AML-193 (cell line): ENCODE measurements at regions not wholly inside any gene's neighbourhood (a gene's known extent, or its start where the extent isn't known, plus 50 kb on each side); places are given as distances from the start of the nearest gene placed in this dataset.
"Not testable (repeated sequence)": the region's sequence is repeated elsewhere in the genome, so short reads cannot be mapped to it uniquely, and the experiment has no call there.

Experiments used
- DNase-seq, 2 experiments: peaks; one replicate each; lab custom pipeline; 2025; lab: John Stamatoyannopoulos, UW

DNA sequence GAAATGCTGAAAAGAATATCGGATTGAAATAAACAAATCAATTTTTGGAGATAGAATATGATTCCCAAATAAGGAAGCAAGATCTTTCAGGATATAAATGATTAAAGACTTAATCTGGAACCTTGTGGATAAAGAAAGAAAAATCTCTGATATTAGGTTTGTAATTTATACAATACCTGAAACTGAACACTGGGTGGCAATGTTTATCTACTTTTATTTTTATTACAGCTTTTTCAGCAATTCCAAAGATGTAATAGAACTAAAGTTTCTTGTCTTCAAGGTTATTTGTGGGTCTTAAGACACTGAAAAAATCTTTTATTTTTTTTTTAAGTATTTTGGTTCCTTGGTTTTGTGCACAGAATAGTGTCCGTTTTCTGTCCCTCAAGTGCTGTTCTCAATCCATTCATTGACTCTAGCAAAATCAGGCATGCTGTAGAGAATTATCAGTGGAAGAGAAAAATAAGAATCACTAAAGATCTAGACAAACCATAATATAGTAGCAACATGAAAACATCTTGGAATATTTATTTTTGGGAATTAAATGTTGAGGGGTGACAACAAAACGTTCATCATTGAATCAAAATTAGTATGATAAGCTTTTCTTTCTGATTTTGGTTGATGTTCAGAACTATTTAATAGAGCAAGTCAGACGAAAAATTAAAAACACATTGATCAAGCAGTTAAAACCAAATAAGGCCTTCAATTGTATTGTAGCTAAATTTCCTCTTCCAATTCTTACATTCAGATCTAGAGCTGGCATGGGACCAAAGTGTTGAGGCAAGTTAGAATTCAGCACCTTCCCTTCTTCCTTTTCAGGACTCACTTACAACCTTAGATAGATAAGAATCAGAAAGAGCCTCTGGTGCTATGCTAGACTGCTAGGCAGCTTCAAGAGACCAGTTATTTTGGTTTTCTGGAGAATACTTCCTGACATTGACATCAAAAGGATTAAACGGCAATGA is 704.4 kb upstream of the PCDH20 start:
- DNase-seq = peak; percentile 45 to 51

DNA sequence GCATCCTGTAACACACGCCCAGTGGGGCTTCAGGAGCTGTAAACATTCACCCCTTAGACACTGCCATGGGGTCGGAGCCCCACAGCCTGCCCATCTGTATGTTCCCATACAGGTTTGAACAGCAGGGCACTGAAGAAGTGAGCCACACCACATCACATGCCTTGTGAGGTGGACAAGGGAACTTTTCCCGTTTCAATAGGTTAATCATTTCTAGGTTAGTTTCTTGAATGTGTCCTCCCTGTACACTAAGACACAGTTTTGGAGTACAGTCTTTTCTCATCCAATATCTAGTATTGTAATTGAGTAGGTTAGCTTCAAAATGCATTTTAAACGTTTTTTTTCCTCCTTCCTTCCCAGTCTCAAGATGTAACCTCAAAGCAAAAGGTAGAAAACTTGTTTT is 700.2 kb upstream of the PCDH20 start:
- no peak for DNase-seq

DNA sequence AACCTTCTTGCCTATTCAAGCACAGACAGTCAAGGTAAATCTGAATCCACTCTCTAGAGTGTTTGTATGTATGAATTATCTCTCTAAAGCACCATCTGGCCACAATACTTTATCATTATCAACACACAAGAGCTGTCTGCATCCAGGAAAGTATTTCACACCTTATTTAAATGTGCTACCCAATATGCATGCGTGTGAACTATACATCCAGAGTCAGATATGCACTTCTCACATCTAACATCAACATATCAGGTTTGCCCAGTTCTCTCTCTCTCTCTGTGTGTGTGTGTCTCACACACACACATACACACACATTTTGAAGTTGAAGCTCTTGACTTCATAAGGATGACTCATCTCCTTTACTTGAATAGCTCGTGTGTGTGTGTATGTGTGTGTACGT is 697.5 kb upstream of the PCDH20 start:
- no peak for DNase-seq

DNA sequence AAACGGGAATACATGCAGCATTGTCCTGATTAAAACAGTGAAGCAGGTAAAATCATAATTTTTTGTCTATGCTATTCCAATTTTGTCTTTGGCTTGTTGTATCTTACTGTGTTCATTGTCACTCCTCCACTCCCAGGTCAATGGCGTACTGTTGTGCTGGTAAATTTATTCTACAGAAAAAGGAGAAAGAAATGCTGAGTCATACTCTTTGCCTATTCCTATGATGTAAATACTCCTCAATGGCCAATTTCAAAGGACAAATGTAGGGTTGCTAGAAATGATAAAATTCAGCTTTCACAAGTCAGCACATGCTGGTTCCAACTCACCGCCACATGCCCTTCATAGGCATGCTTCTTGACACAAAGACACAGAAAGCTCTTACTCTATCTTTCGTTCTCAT is 694.4 kb upstream of the PCDH20 start:
- DNase-seq = no peak

DNA sequence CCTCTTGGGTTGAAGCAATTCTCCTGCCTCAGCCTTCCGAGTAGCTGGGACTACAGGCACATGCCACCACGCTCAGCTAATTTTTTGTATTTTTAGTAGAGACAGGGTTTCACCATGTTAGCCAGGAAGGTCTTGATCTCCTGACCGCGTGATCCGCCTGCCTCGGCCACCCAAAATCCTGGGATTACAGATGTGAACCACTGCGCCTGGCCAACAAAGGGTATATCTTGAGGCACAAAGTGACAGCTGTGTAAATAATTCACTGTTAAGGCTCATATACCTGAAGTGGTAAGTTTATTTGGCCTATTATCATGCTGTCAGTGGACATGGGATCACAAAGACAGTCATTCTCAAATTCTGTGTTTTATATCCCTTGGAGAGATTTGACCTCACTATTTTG is 688.5 kb upstream of the PCDH20 start:
- not testable (repeated sequence) for DNase-seq

DNA sequence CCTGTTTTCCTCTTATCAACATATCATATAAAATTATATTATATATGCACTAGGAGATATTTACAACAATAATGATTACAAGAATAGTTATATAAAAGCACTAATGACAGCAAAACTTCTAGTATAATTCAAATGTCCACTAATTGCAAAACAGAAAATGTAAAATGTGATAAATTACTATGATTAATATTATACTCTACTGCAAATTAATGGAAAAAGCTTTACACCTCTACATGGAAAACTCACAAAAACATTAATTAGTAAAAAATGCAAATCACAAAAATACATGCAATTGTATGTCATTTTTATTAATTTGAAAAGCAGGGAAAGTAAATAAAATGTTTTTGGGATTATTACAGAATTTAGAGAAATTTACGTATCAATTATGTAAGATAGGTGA is 681.0 kb upstream of the PCDH20 start:
- DNase-seq = no peak

DNA sequence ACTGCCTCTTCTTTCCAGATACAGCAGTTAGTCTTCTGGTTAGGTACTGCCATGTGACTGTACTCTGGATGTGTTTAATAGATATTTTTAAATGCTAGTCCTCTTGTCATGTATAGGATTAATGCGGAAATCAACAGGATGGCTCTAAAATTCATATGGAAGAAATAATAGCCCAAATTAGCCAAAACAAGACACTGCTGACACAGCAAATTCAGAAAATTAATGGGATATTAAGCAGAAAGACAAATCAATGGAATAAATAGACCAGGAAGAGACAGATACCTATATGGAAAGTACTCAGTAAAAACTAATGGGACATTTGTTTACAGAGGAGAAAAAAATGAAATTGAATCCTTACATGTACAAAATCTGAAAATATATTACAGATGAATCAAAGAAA is 679.3 kb upstream of the PCDH20 start:
- no peak for DNase-seq

DNA sequence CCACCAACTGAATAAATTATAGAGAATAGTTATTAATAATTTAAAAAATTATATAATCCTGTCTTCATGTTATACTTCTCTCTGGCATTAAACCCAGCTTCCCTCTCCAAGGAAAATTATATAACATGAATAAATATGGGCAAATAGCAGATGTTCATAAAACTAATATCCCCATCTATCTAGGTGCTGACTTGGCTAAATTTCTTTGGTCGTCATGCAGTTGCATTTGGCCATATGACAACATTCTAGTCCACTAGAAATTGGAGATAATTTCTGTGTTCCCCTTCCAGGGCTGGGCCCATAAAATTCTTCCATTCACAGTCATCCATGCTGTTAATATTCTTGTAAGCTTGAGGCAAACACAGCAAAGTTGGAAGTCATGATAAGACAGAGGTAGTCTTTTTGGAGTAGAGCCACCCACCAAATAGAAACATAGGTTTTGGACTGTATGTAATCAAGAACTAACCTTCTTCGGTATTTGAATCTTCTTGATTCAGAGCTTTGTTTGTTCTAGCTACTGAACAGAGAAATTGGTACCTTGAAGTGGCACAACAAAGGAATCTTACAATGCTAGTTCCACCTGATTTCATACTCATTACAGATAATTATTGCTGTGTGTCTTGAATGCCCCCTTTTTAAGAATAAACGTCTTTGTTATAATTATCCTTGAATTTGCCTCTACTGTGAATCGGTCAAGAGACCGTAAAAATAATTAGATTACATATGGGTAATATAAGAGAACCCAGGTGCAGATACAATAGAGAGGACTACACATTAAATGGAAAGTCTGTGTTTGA is 678.5 kb upstream of the PCDH20 start:
- DNase-seq = no peak

DNA sequence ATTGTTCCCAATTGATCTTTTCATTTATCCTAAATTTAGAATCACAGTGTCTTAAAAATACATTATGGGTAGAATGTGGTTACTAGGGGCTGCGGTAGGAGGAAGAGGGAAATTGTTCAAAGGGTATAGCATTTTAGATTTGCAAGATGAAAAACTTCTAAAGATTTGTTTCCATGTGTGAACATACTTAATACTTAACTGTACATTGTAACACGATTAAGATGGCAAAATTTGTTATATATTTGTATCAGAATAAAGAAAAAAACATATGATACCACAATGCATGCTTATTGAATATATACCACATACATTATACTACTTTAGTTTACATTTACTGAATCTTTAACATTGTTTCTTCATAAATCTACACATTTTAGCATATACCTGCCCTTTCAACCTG is 677.3 kb upstream of the PCDH20 start:
- DNase-seq = no peak

DNA sequence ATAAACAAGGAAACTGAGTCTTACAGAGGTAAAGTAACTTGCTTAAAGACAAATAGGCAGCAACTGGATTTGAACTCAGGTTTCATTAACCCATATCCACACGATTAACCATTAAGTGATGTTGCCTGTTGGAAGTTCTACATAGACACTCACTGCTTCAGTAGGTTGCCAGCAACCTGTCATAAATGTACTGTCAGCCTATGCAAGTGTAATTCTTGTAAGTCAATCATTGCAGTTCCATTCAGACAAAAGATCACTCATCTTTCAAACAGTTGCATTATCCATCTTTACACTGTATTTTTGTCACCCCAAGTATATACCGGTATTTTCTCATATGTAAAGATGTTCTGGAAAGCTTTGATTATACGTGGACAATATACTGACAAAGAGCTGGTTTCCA is 676.9 kb upstream of the PCDH20 start:
- no peak for DNase-seq

DNA sequence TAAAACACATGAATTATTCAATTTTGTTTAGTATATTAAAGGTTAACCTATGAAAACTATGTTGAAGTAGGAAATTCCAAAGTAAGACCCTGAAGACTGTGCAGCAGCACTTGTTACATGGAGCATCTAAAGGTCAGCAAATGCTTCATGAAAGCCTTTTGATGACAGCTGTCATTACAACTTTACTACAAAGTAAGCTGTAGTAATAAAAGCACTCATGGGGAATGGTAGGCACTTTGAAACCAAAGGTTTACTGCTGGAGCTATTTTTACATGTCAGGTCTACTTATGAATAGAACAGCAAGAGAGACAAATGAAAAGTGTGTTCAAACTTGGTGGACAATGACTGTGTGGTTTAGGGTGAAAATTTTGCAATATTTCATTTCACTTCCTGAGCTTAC is 672.5 kb upstream of the PCDH20 start:
- peak; percentile 35 to 49 for DNase-seq

DNA sequence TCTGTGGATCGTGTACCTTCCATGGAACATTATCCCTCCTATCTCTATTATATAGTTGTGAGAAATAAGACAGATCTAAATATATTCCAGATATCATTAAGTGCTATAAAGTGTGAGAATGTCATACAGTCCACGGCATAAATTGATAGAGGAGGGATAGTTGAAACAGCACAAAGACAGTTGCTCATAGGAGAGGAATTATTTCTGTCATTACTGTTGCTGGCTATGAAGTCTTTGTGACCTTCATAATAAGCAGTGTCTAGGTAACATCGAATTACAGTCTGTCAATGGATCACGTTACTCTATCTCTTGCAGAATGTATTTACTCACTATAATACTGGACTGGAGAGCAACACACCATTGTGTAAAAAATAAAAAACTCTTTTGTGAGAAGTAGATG is 671.5 kb upstream of the PCDH20 start:
- DNase-seq = no peak

DNA sequence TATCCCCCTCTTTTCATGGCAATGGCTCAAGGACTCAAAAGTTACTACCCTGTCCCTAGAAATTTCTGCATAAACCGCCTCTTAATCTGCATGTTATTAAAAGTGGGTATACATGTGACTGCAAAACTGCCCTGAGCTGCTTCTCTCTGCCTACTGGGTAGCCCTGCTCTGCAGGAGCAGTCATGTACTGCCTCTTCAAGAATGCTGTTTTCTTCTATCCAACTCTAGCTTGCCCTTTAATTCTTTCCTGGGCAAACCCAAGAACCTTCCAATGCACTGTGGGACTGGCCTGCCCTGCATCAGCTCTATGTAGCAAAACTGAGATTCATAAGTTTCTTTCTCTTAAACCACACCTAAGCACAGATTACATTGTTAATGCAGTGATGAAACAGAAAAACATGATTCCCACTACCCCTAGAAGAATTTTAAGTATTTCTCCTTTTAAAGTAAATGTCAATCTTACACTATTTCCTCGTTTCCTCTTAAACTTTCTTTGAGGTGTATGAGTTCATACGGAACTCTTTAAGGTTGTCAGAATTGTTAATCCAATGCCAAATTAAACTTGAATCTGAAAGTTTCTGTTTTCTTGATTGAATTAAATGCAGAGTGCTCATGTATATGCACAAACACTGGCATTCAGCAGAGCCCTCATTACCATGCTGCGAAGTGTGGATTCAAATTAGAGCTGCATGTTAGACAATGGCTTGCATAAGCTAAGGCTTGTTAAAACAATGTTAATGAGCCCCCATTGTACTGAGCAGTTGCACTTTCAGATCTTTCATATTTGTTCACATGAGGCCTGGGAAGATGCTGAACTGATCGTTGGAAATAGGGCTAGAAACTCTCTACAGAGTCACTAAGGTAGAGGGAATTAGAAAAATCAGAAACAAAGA is 669.9 kb upstream of the PCDH20 start:
- DNase-seq = no peak

DNA sequence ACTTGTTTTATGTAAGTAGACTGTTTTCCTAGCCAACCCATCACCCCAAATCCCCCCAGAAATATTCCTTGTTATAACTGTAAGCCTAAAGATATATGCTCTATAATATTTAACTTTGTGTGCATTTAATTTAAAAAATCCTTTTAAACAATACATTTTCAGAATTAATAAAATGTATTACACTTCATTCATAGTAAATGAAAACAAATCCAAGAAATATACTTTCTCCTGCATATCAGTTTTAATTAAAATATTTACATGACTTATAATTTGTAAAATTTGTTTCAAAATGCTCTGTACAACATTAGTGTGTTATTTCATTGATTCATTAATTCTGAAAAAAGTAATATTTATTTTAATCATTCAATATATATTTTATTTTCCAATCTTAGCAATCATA is 669.1 kb upstream of the PCDH20 start:
- no peak for DNase-seq

DNA sequence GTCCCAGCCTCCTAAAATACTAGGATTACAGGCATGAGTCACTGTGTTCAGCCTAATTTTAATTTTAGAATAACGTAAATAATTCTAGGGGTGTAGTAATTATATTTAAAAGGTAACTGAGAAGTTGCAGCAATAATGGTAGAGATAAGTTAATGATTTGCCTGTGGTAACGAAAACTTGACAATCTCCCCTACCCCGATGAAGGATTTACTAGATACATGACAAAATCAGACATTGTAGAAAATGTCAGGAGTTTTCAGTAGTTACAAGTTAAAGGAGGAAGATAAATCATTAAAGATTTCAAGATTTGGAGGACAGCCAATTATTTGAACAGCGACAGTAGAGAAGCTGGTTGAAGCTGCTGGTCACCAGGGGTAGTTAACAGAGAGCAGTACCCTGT is 652.2 kb upstream of the PCDH20 start:
- DNase-seq = no peak

DNA sequence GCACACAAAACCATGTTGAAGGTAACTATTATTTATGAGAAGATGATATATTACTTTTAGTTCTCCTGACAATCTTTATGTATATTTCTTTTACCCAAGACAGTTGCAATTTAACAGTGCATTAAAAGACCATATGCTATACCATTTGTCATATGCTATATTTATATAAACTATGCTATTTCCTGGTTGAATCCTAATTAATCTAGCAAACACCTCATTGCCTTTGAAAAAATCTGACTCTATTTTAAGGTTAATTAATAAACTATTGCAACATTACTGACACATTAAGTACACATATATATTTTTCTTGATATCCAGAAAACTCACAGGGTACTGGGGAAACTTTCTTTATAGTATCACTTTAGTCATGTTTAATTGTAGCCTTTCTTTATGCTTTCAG is 649.4 kb upstream of the PCDH20 start:
- DNase-seq = no peak

DNA sequence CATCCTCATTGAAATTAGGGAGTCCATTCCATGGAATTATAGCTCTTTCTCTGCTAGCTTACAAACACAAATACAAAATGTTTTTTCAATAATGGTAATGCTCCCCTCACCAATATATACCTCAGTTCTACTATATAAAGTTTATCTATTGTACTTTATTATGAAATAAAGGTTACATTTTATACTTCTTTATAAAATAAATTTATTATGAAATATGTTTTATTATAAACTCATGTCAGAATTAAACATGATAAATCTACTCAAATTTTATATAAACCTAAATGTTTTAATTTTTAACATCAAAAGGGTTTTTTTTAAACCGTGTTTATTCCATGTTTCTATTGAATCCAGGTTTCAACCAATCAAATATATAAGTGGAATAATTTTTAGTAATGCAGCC is 646.1 kb upstream of the PCDH20 start:
- no peak for DNase-seq

DNA sequence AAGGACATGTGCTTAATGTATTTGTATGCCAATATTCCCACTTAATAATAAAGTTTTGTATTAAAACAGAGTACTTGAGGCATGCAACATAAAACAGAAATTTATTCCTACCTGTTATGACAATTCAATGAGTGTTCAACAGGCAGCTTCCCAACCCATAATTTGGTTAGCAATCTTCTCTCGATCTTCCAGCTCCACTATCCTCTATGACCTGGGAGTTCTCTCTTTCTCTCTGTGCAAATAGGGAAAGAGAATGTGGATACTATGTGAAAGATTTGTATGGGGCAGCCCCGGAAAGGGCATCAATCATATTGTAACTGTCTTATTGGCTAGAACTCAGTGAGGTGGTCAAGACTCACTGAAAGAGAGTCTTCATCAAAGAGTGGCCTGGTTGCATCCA is 644.9 kb upstream of the PCDH20 start:
- no peak for DNase-seq

DNA sequence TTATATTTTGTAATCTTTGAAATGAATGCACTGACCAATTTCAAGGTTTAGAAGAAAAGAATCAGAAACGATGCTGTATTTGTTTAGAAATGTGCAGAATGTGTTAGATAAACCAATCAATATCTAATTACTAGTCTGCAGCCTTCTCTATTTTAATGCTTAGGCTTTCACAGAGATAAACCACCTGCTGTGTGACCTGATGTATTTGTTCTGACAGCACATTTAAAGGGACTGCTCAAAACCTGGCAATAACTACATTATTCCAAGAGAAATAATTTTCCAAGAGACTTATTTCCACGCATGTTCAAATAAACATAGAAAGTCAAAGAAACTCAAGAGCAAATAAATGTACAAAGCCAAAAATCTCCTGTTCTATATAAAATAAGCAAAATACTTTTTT is 641.6 kb upstream of the PCDH20 start:
- DNase-seq = no peak

DNA sequence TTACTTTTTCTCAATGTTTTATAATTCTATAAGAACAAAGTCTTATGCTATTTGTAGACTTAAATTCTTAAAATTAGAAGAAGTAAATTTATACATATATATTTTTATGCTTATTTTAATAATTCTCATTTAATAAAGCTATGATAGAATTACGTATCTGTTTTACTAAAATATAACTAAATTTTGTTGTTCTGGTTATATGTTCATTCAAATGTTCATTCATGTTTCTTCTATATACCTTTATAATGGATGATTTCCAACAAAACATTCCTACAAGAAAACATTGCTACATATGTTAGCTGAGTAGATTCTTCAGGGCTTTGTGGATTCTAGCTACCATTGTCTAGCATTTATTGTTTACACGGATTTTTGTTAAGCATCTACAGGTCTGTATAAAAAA is 634.3 kb upstream of the PCDH20 start:
- no peak for DNase-seq

DNA sequence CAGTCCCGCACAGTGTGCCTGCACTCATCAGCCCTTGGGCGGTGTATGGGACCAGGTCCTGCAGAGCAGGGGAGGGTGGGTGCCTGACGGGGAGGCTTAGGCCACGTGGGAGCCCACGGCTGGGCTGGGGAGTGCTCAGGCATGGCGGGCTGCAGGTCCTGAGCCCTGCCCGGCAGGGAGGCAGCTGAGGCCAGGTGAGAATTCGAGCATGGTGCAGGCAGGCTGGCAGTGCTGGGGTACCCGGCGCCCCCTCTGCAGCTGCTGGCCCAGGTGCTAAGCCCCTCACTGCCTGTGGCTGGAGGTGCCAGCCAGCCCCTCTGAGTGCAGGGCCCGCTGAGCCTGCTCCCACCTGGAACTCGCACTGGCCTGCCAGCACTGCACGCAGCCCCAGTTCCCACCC is 630.9 kb upstream of the PCDH20 start:
- no peak for DNase-seq

DNA sequence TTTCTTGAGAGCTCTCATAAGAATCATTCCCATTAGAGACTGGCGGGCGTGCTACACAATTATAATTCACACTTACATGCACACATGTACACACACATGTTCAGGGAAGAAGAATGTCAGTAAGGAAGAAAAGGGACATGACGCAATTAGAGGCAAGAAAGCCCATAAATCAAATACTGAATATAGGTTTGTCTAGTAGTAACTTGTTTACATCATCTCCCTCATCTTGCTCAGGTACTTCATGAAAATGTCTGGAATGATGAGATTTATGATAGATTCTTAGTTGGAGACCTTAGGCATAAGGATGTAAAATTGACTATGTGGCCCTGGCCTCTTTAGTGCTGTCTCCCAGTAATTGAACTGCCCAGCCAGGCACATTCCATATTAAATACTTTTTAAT is 628.0 kb upstream of the PCDH20 start:
- no peak for DNase-seq
